ENCODE measurements at regions not wholly inside any gene's neighbourhood (a gene's known extent, or its start where the extent isn't known, plus 50 kb on each side); places are given as distances from the start of the nearest gene placed in this dataset.

- H3K9me3 ChIP-seq (replicated peaks), result no peaks in the 10 kb centered on the region; the same call in 1 of the 2 replicates
- no peak overlapping the region for H3K27ac ChIP-seq
- peaks cover 13% of the 10 kb centered on the region for H3K4me1 ChIP-seq (replicated peaks)
- no peak overlapping the region for H3K4me3 ChIP-seq
- no peak for DNase-seq (ENCODE audit: low read depth in 1 of 2, low spot score in 2 of 2)
- no peaks in the 10 kb centered on the region for H3K36me3 ChIP-seq
- no peaks in the 10 kb centered on the region for H3K27me3 ChIP-seq (replicated peaks)
These were observed 183.9 kb downstream of the CXCL12 start for GRCh38 chr10:44201011-44201410.

- peaks cover 22% of the 10 kb centered on the region for H3K4me1 ChIP-seq (replicated peaks)
- no peaks in the 10 kb centered on the region; the same call in 1 of the 2 replicates for H3K9me3 ChIP-seq (replicated peaks)
- no peaks in the 10 kb centered on the region for H3K36me3 ChIP-seq
- no peak overlapping the region for H3K4me3 ChIP-seq
- no peak overlapping the region for H3K27ac ChIP-seq
- no peaks in the 10 kb centered on the region for H3K27me3 ChIP-seq (replicated peaks)
- no peak for DNase-seq (ENCODE audit: low read depth in 1 of 2, low spot score in 2 of 2)
These were observed 184.8 kb downstream of the CXCL12 start for GRCh38 chr10:44199991-44200655.

- no peak for DNase-seq (ENCODE audit: low read depth in 1 of 2, low spot score in 2 of 2)
- no peaks in the 10 kb centered on the region for H3K27me3 ChIP-seq (replicated peaks)
- H3K36me3 ChIP-seq, result no peaks in the 10 kb centered on the region
- H3K27ac ChIP-seq, result no peak overlapping the region
- peaks cover 29% of the 10 kb centered on the region for H3K4me1 ChIP-seq (replicated peaks)
- no peaks in the 10 kb centered on the region; the same call in 1 of the 2 replicates for H3K9me3 ChIP-seq (replicated peaks)
- no peak overlapping the region for H3K4me3 ChIP-seq
These were observed 185.6 kb downstream of the CXCL12 start for GRCh38 chr10:44199267-44199666.

- no peak for DNase-seq (ENCODE audit: low read depth in 1 of 2, low spot score in 2 of 2)
- Histone ChIP-seq H3K27me3 (replicated peaks) (no peaks in the 10 kb centered on the region), H3K27ac (no peak overlapping the region)
These were observed 186.2 kb downstream of the CXCL12 start for GRCh38 chr10:44198780-44199097.

GRCh38 chr10:44198096-44198779, 186.7 kb downstream of the CXCL12 start:
- no peak overlapping the region for H3K27ac ChIP-seq
- DNase-seq (ENCODE audit: low read depth in 1 of 2, low spot score in 2 of 2), result peak in 1 of 2 experiments; percentile 37
- H3K36me3 ChIP-seq, result no peaks in the 10 kb centered on the region
- no peaks in the 10 kb centered on the region for H3K27me3 ChIP-seq (replicated peaks)
- no peaks in the 10 kb centered on the region; the same call in 1 of the 2 replicates for H3K9me3 ChIP-seq (replicated peaks)
- H3K4me3 ChIP-seq, result no peak overlapping the region
- H3K4me1 ChIP-seq (replicated peaks), result peaks cover 29% of the 10 kb centered on the region

More at GRCh38 chr10:44198780-44199097, 186.2 kb downstream of the CXCL12 start:
- Histone ChIP-seq H3K4me1 (replicated peaks) (peaks cover 29% of the 10 kb centered on the region), H3K9me3 (replicated peaks) (no peaks in the 10 kb centered on the region; the same call in 1 of the 2 replicates), H3K36me3 (no peaks in the 10 kb centered on the region), H3K4me3 (no peak overlapping the region)

- no peak for DNase-seq (ENCODE audit: low read depth in 1 of 2, low spot score in 2 of 2)
- Histone ChIP-seq H3K9me3 (replicated peaks) (no peaks in the 10 kb centered on the region; the same call in 1 of the 2 replicates), H3K4me1 (replicated peaks) (peaks cover 29% of the 10 kb centered on the region), H3K36me3 (no peaks in the 10 kb centered on the region), H3K4me3 (no peak overlapping the region), H3K27me3 (replicated peaks) (no peaks in the 10 kb centered on the region), H3K27ac (no peak overlapping the region)
These were observed 187.3 kb downstream of the CXCL12 start for GRCh38 chr10:44197646-44198045.

GRCh38 chr10:44196336-44196735, 188.6 kb downstream of the CXCL12 start:
- H3K27me3 ChIP-seq (replicated peaks), result no peaks in the 10 kb centered on the region
- H3K36me3 ChIP-seq, result no peaks in the 10 kb centered on the region
- no peaks in the 10 kb centered on the region; the same call in 1 of the 2 replicates for H3K9me3 ChIP-seq (replicated peaks)
- H3K4me1 ChIP-seq (replicated peaks), result peaks cover 29% of the 10 kb centered on the region
- H3K4me3 ChIP-seq, result no peak overlapping the region
- no peak for DNase-seq (ENCODE audit: low read depth in 1 of 2, low spot score in 2 of 2)
- H3K27ac ChIP-seq, result no peak overlapping the region

- H3K9me3 ChIP-seq (replicated peaks), result no peaks in the 10 kb centered on the region; the same call in 1 of the 2 replicates
- no peaks in the 10 kb centered on the region for H3K27me3 ChIP-seq (replicated peaks)
- H3K36me3 ChIP-seq, result no peaks in the 10 kb centered on the region
- no peak overlapping the region for H3K27ac ChIP-seq
- H3K4me1 ChIP-seq (replicated peaks), result peaks cover 29% of the 10 kb centered on the region
- DNase-seq (ENCODE audit: low read depth in 1 of 2, low spot score in 2 of 2), result no peak
- H3K4me3 ChIP-seq, result no peak overlapping the region
These were observed 188.9 kb downstream of the CXCL12 start for GRCh38 chr10:44196008-44196320.

GRCh38 chr10:44195112-44196007, 189.5 kb downstream of the CXCL12 start:
- Histone ChIP-seq H3K27ac (no peak overlapping the region), H3K4me1 (replicated peaks) (peaks cover 29% of the 10 kb centered on the region), H3K4me3 (no peak overlapping the region), H3K9me3 (replicated peaks) (no peaks in the 10 kb centered on the region; the same call in 1 of the 2 replicates), H3K27me3 (replicated peaks) (no peaks in the 10 kb centered on the region), H3K36me3 (no peaks in the 10 kb centered on the region)
- peak; percentile 76 to 78 for DNase-seq (ENCODE audit: low read depth in 1 of 2, low spot score in 2 of 2)

- Histone ChIP-seq H3K9me3 (replicated peaks) (no peaks in the 10 kb centered on the region; the same call in 1 of the 2 replicates), H3K27ac (no peak overlapping the region), H3K36me3 (no peaks in the 10 kb centered on the region), H3K4me1 (replicated peaks) (peaks cover 29% of the 10 kb centered on the region), H3K4me3 (no peak overlapping the region), H3K27me3 (replicated peaks) (no peaks in the 10 kb centered on the region)
- DNase-seq (ENCODE audit: low read depth in 1 of 2, low spot score in 2 of 2), result no peak
These were observed 190.5 kb downstream of the CXCL12 start for GRCh38 chr10:44194435-44194834.

GRCh38 chr10:44193567-44194220, 191.2 kb downstream of the CXCL12 start:
- Histone ChIP-seq H3K27ac (no peak overlapping the region), H3K4me3 (no peak overlapping the region), H3K27me3 (replicated peaks) (no peaks in the 10 kb centered on the region), H3K4me1 (replicated peaks) (peaks cover 29% of the 10 kb centered on the region), H3K36me3 (no peaks in the 10 kb centered on the region), H3K9me3 (replicated peaks) (no peaks in the 10 kb centered on the region; the same call in 1 of the 2 replicates)
- no peak for DNase-seq (ENCODE audit: low read depth in 1 of 2, low spot score in 2 of 2)

GRCh38 chr10:44193166-44193565, 191.7 kb downstream of the CXCL12 start:
- no peak overlapping the region for H3K4me3 ChIP-seq
- H3K36me3 ChIP-seq, result no peaks in the 10 kb centered on the region
- H3K9me3 ChIP-seq (replicated peaks), result no peaks in the 10 kb centered on the region; the same call in 1 of the 2 replicates
- no peak overlapping the region for H3K27ac ChIP-seq
- H3K4me1 ChIP-seq (replicated peaks), result peaks cover 24% of the 10 kb centered on the region
- no peak for DNase-seq (ENCODE audit: low read depth in 1 of 2, low spot score in 2 of 2)
- no peaks in the 10 kb centered on the region for H3K27me3 ChIP-seq (replicated peaks)

- DNase-seq (ENCODE audit: low read depth in 1 of 2, low spot score in 2 of 2), result no peak
- Histone ChIP-seq H3K4me3 (no peak overlapping the region), H3K9me3 (replicated peaks) (no peaks in the 10 kb centered on the region; the same call in 1 of the 2 replicates), H3K27me3 (replicated peaks) (no peaks in the 10 kb centered on the region), H3K4me1 (replicated peaks) (peaks cover 18% of the 10 kb centered on the region), H3K36me3 (no peaks in the 10 kb centered on the region), H3K27ac (no peak overlapping the region)
These were observed 192.5 kb downstream of the CXCL12 start for GRCh38 chr10:44192435-44192834.

Data from SJSA1 (cell line).